ENCODE measurements at regions not wholly inside any gene's neighbourhood (a gene's known extent, or its start where the extent isn't known, plus 50 kb on each side); places are given as distances from the start of the nearest gene placed in this dataset.

DNA sequence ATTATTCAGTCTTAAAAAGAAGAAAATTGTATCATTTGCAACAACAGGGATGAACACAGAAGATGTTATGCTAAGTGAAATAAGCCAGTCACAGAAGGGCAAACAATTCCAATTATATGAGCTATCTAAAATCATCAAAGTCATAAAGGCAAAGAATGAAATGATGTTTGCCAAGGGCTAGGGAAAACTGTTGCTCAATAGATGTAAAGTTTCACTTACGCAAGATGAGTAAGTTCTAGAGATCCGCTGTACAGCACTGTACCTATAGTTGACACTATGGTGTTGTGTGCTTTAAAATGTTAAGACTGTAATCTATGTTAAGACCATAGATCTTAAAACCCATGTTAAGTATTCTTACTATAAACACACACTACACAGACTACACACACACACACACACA, 904.6 kb upstream of the LRRN3 start:
- H2AFZ ChIP-seq (ENCODE audit: low read length), result no peak overlapping the region
- no peaks in the 10 kb centered on the region for H3K36me3 ChIP-seq (replicated peaks in 1 of 2; ENCODE audit: control insufficient read depth in 1 of 2, insufficient read depth in 2 of 2, low read length in 2 of 2)
- DNase-seq (ENCODE audit: low spot score), result peak; percentile 49
- intact Hi-C loops (cut with micrococcal nuclease; ENCODE audit: unreplicated experiment) (no loop called here), in situ Hi-C loops (cut with HindIII; ENCODE audit: extremely low pct_ligation_motif_present, low pct_unique_long_range_greater_than_20kb) (no loop called here)
- H3K4me2 ChIP-seq (ENCODE audit: low read depth, low read length), result no peak overlapping the region
- ChIA-PET POLR2A (no interaction called here), CTCF (ENCODE audit: low intra/inter-chr PET ratio, low total read pairs) (no interaction called here)
- H3K27ac ChIP-seq (ENCODE audit: extremely low read length, insufficient read depth, low read length), result no peak overlapping the region
- peak; percentile 56; the same call in 2 of the 3 replicates for ATAC-seq
- H3K27me3 ChIP-seq (ENCODE audit: control insufficient read depth in 1 of 2, insufficient read depth in 2 of 2, low read length in 2 of 2), result no peaks in the 10 kb centered on the region
- H3K4me1 ChIP-seq (ENCODE audit: insufficient read depth, low read length), result no peaks in the 10 kb centered on the region
- H3K79me2 ChIP-seq (ENCODE audit: insufficient read depth, low read length), result no peaks in the 10 kb centered on the region
- WGBS (ENCODE audit: low lambda C conversion rate), result 7% methylated on average over 2 of the region's 2 CpGs
- no peak overlapping the region for H3K4me3 ChIP-seq (replicated peaks in 1 of 3; ENCODE audit: insufficient read depth in 1 of 3, low read depth in 2 of 3, low read length in 3 of 3)
- H3K9me3 ChIP-seq (ENCODE audit: low read length), result no peaks in the 10 kb centered on the region
- FAIRE-seq, result no peak
- H4K20me1 ChIP-seq (ENCODE audit: insufficient read depth, low read length), result no peaks in the 10 kb centered on the region
- TF ChIP-seq ZNF75D (CRISPR knock-in tag; IDR thresholded peaks at IDR 0.05; ENCODE audit: borderline replicate concordance) (no peak), CEBPG (CRISPR knock-in tag; IDR thresholded peaks at IDR 0.05) (peak; percentile 69), CEBPB (IDR thresholded peaks at IDR 0.05; ENCODE audit: borderline replicate concordance, low read depth, low read length) (peak; percentile 89)
- no TSS peak for BruUV-seq (replicated peaks)
- H3K9ac ChIP-seq (ENCODE audit: insufficient read depth, low read depth, low read length), result no peak overlapping the region

- Histone ChIP-seq H3K4me1 (ENCODE audit: insufficient read depth, low read length) (no peaks in the 10 kb centered on the region), H3K4me3 (replicated peaks in 1 of 3; ENCODE audit: insufficient read depth in 1 of 3, low read depth in 2 of 3, low read length in 3 of 3) (no peak overlapping the region), H2AFZ (ENCODE audit: low read length) (no peak overlapping the region), H3K9ac (ENCODE audit: insufficient read depth, low read depth, low read length) (no peak overlapping the region), H3K79me2 (ENCODE audit: insufficient read depth, low read length) (no peaks in the 10 kb centered on the region), H3K9me3 (ENCODE audit: low read length) (no peaks in the 10 kb centered on the region), H3K4me2 (ENCODE audit: low read depth, low read length) (no peak overlapping the region), H4K20me1 (ENCODE audit: insufficient read depth, low read length) (no peaks in the 10 kb centered on the region), H3K36me3 (replicated peaks in 1 of 2; ENCODE audit: control insufficient read depth in 1 of 2, insufficient read depth in 2 of 2, low read length in 2 of 2) (no peaks in the 10 kb centered on the region), H3K27me3 (ENCODE audit: control insufficient read depth in 1 of 2, insufficient read depth in 2 of 2, low read length in 2 of 2) (no peaks in the 10 kb centered on the region), H3K27ac (ENCODE audit: extremely low read length, insufficient read depth, low read length) (no peak overlapping the region)
- DNase-seq (ENCODE audit: low spot score) (no peak), FAIRE-seq (no peak), ATAC-seq (no peak)
- in situ Hi-C loops (cut with HindIII; ENCODE audit: extremely low pct_ligation_motif_present, low pct_unique_long_range_greater_than_20kb), result no loop called here
- 1% methylated on average over 3 of the region's 3 CpGs for WGBS (ENCODE audit: low lambda C conversion rate)
- intact Hi-C loops (cut with micrococcal nuclease; ENCODE audit: unreplicated experiment), result no loop called here
- ChIA-PET CTCF (ENCODE audit: low intra/inter-chr PET ratio, low total read pairs) (no interaction called here), POLR2A (no interaction called here)
- no peak for TF ChIP-seq MLX (CRISPR knock-in tag; IDR thresholded peaks at IDR 0.05)
- TF ChIP-seq EZH2 (conservative IDR thresholded peaks at IDR 0.05; ENCODE audit: low read depth, low read length), result no peak
- TF ChIP-seq U2AF2 (IDR thresholded peaks at IDR 0.05; ENCODE audit: low read depth, low read length), result no peak
- no peak for TF ChIP-seq PHB2 (IDR thresholded peaks at IDR 0.05; ENCODE audit: partially characterized antibody)
- TF ChIP-seq SMC3 (IDR thresholded peaks at IDR 0.05; ENCODE audit: low read length), result no peak
- no TSS peak for BruUV-seq (replicated peaks)
Observed at GRCh38 chr7:110187877-110188554, 902.9 kb upstream of the LRRN3 start.
